Neural cell (in vitro differentiated cells): ENCODE measurements at regions not wholly inside any gene's neighbourhood (a gene's known extent, or its start where the extent isn't known, plus 50 kb on each side); places are given as distances from the start of the nearest gene placed in this dataset.

ENCODE experiments used
- H2AFZ ChIP-seq: fragments of 200-600, 300-800 bp; sonication (generic), shearing (Covaris generic); 2 replicates; pipeline ENCODE4 v1.6.0; 2014; ENCODE audit warnings: low read depth, mild to moderate bottlenecking, antibody characterized with exemption, low read length, moderate library complexity
- H3F3A ChIP-seq: fragments of 200-600 bp; shearing (Covaris generic); 2 replicates; pipeline ENCODE4 v1.6.1; 2016; ENCODE audit warnings: mild to moderate bottlenecking, moderate library complexity, mixed read lengths, antibody characterized with exemption, low read length; ENCODE audit not compliant: insufficient read depth, poor library complexity, severe bottlenecking
- H3K27ac ChIP-seq: fragments of 200-600, 300-800 bp; sonication (generic), shearing (Covaris generic); 2 replicates; pipeline ENCODE4 v1.5.1; 2014; ENCODE audit warnings: mild to moderate bottlenecking, low read length, moderate library complexity
- H3K27me3 ChIP-seq: fragments of 300-800, 200-600 bp; sonication (generic), shearing (Covaris generic); 2 replicates; pipeline ENCODE4 v1.6.0; 2014; ENCODE audit warnings: mild to moderate bottlenecking, low read depth, low read length, moderate library complexity; ENCODE audit not compliant: insufficient read depth
- H3K36me3 ChIP-seq: fragments of 300-800, 200-600 bp; sonication (generic), shearing (Covaris generic); 2 replicates; pipeline ENCODE4 v1.5.1; 2014; ENCODE audit warnings: mild to moderate bottlenecking, antibody characterized with exemption, low read length, moderate library complexity; ENCODE audit not compliant: insufficient read depth
- H3K4me2 ChIP-seq: fragments of 300-800, 200-600 bp; sonication (generic), shearing (Covaris generic); 2 replicates; pipeline ENCODE4 v1.6.0; 2014; ENCODE audit warnings: mild to moderate bottlenecking, low read length
- H3K4me3 ChIP-seq: fragments of 300-800, 200-600 bp; sonication (generic), shearing (Covaris generic); 2 replicates; pipeline ENCODE4 v1.5.1; 2014; ENCODE audit warnings: mild to moderate bottlenecking, low read length, moderate library complexity
- H3K79me2 ChIP-seq: fragments of 200-600 bp; shearing (Covaris generic); replicated peaks from 2 replicates; pipeline ENCODE4 v1.6.0; 2014; ENCODE audit warnings: mild to moderate bottlenecking, low read length, moderate library complexity; ENCODE audit not compliant: insufficient read depth
- H3K9ac ChIP-seq: fragments of 300-800, 200-600 bp; sonication (generic), shearing (Covaris generic); 2 replicates; pipeline ENCODE4 v1.6.1; 2016; ENCODE audit warnings: mild to moderate bottlenecking, low read length, mixed read lengths
- H3K9me2 ChIP-seq: fragments of 200-600 bp; shearing (Covaris generic); 2 replicates; pipeline ENCODE4 v1.6.1; 2016; ENCODE audit warnings: mild to moderate bottlenecking, low read length, mixed read lengths; ENCODE audit not compliant: insufficient read depth
- H3K9me3 ChIP-seq: fragments of 200-600, 300-800 bp; sonication (generic), shearing (Covaris generic); 2 replicates; pipeline ENCODE4 v1.6.1; 2016; ENCODE audit warnings: mild to moderate bottlenecking, mixed run types, low read length, moderate library complexity, mixed read lengths
- H4K20me1 ChIP-seq: fragments of 200-600 bp; shearing (Covaris generic); 2 replicates; pipeline ENCODE4 v1.6.1; 2016; ENCODE audit warnings: mild to moderate bottlenecking, mixed run types; ENCODE audit not compliant: insufficient read depth
- EP300 ChIP-seq: fragments of 450-650 bp; conservative IDR thresholded peaks from 2 replicates; pipeline ENCODE4 v1.6.1; 2014; ENCODE audit warnings: antibody characterized with exemption, mild to moderate bottlenecking, moderate library complexity; ENCODE audit not compliant: poor library complexity, severe bottlenecking
- MXI1 ChIP-seq: fragments of 450-650 bp; conservative IDR thresholded peaks from 2 replicates; pipeline ENCODE4 v1.6.1; 2014; ENCODE audit warnings: antibody characterized with exemption, mild to moderate bottlenecking; ENCODE audit not compliant: poor library complexity, severe bottlenecking
- POLR2AphosphoS5 ChIP-seq: IDR thresholded peaks from 2 replicates; pipeline ENCODE4 v1.6.1; 2012
- RAD21 ChIP-seq: fragments of 450-650 bp; conservative IDR thresholded peaks from 2 replicates; pipeline ENCODE4 v1.6.1; 2014; ENCODE audit warnings: antibody characterized with exemption, mild to moderate bottlenecking, moderate library complexity
- SMC3 ChIP-seq: fragments of 450-650 bp; conservative IDR thresholded peaks from 2 replicates; pipeline ENCODE4 v1.6.1; 2014; ENCODE audit warnings: antibody characterized with exemption, mild to moderate bottlenecking, moderate library complexity; ENCODE audit not compliant: poor library complexity
- TAF1 ChIP-seq: IDR thresholded peaks from 2 replicates; pipeline ENCODE4 v1.6.1; 2012; ENCODE audit warnings: low read depth
- TF ChIP-seq, protein P1 (sequence below): IDR thresholded peaks from 2 replicates; pipeline ENCODE4 v1.6.1; 2012; ENCODE audit warnings: borderline replicate concordance

DNA sequence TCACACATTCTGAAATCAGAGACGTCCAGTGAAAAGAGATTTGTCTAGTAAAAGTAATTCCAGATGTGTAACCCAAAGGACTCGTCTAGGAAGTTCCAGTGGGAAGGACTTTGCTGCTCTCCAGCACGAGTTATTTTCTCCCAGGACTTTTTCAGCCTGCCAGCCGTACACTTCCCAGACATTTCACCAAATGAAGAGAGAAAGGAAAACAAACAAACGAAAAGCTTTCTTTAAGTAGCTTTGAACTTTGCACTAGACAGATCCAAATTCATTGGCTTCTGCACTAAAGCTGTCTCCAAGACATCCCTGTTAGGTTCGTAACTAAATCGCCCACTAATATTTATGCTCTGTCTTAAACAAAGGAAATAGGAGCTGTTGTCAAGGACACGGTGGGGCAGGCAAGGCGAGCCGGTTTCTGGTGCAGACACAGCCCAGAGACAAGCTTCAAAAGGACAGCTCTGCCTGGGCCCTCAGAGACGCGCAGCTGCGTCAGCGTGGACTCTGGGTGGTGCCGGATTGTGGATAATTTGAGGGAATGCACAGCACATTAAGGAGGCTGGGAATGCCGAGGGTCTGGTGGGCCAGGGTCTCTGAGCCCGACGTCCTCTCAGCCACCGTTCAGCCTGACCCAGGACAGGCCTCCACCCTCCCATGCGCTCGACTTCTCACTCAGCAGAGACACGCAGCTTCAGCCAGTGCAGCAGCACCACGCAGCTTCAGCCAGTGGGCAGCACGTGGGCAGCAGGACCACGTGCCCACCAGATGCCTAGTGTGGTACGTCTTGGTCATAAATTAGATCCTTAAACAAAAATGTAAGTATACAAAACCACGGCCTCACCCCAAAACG, 64.1 kb upstream of the INSIG1 start:
- H3K36me3 ChIP-seq, result no peaks in the 10 kb centered on the region
- H3K9me3 ChIP-seq, result no peaks in the 10 kb centered on the region
- H4K20me1 ChIP-seq, result no peaks in the 10 kb centered on the region
- no peak overlapping the region for H3K4me3 ChIP-seq
- no peak overlapping the region for H2AFZ ChIP-seq
- no peaks in the 10 kb centered on the region for H3K27me3 ChIP-seq
- no peak overlapping the region for H3K9ac ChIP-seq
- no peak overlapping the region for H3K27ac ChIP-seq
- TF ChIP-seq, protein P1, sequence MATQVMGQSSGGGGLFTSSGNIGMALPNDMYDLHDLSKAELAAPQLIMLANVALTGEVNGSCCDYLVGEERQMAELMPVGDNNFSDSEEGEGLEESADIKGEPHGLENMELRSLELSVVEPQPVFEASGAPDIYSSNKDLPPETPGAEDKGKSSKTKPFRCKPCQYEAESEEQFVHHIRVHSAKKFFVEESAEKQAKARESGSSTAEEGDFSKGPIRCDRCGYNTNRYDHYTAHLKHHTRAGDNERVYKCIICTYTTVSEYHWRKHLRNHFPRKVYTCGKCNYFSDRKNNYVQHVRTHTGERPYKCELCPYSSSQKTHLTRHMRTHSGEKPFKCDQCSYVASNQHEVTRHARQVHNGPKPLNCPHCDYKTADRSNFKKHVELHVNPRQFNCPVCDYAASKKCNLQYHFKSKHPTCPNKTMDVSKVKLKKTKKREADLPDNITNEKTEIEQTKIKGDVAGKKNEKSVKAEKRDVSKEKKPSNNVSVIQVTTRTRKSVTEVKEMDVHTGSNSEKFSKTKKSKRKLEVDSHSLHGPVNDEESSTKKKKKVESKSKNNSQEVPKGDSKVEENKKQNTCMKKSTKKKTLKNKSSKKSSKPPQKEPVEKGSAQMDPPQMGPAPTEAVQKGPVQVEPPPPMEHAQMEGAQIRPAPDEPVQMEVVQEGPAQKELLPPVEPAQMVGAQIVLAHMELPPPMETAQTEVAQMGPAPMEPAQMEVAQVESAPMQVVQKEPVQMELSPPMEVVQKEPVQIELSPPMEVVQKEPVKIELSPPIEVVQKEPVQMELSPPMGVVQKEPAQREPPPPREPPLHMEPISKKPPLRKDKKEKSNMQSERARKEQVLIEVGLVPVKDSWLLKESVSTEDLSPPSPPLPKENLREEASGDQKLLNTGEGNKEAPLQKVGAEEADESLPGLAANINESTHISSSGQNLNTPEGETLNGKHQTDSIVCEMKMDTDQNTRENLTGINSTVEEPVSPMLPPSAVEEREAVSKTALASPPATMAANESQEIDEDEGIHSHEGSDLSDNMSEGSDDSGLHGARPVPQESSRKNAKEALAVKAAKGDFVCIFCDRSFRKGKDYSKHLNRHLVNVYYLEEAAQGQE, result no peak
- TF ChIP-seq MXI1, result no peak
- TF ChIP-seq TAF1, result no peak
- no peaks in the 10 kb centered on the region for H3K9me2 ChIP-seq
- no peak overlapping the region for H3K4me2 ChIP-seq
- no peaks in the 10 kb centered on the region for H3K79me2 ChIP-seq
- H3F3A ChIP-seq, result no peaks in the 10 kb centered on the region

DNA sequence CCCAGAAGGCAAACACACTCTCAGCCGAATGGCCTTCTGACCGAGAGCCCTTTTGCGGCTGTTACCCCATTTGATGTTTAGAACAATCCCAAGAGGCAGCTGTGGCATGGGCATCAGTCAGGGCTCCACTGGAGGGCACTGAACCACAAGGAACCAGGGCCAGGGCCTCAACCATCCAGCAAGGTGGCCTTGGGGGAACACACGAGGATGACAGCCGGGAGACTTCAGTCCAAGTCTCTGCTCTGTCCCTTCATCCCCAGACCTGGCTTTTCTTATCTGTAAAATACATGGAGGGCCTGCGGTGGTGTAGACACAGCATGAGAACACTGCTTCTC, 63.6 kb upstream of the INSIG1 start:
- Histone ChIP-seq H4K20me1 (no peaks in the 10 kb centered on the region), H3K9ac (no peak overlapping the region), H3K27me3 (no peaks in the 10 kb centered on the region), H2AFZ (no peak overlapping the region), H3K9me3 (no peaks in the 10 kb centered on the region), H3F3A (no peaks in the 10 kb centered on the region), H3K9me2 (no peaks in the 10 kb centered on the region), H3K79me2 (no peaks in the 10 kb centered on the region), H3K27ac (no peak overlapping the region), H3K4me3 (no peak overlapping the region), H3K4me2 (no peak overlapping the region), H3K36me3 (no peaks in the 10 kb centered on the region)
- TF ChIP-seq, protein P1, result no peak
- TF ChIP-seq POLR2AphosphoS5, result no peak
- TF ChIP-seq RAD21, result no peak
- no peak for TF ChIP-seq TAF1
- TF ChIP-seq SMC3, result no peak
- no peak for TF ChIP-seq EP300
